GM21526 (cell line): ENCODE measurements at regions not wholly inside any gene's neighbourhood (a gene's known extent, or its start where the extent isn't known, plus 50 kb on each side); places are given as distances from the start of the nearest gene placed in this dataset.
"Not testable (repeated sequence)": the region's sequence is repeated elsewhere in the genome, so short reads cannot be mapped to it uniquely, and the experiment has no call there.

Source experiments
- ATAC-seq: cut with Tn5 transposase; IDR thresholded peaks from one replicate; pipeline ENCODE4 v1.9.1; 2021; ENCODE audit warnings: moderate library complexity; ENCODE audit not compliant: unreplicated experiment, low FRiP score

DNA sequence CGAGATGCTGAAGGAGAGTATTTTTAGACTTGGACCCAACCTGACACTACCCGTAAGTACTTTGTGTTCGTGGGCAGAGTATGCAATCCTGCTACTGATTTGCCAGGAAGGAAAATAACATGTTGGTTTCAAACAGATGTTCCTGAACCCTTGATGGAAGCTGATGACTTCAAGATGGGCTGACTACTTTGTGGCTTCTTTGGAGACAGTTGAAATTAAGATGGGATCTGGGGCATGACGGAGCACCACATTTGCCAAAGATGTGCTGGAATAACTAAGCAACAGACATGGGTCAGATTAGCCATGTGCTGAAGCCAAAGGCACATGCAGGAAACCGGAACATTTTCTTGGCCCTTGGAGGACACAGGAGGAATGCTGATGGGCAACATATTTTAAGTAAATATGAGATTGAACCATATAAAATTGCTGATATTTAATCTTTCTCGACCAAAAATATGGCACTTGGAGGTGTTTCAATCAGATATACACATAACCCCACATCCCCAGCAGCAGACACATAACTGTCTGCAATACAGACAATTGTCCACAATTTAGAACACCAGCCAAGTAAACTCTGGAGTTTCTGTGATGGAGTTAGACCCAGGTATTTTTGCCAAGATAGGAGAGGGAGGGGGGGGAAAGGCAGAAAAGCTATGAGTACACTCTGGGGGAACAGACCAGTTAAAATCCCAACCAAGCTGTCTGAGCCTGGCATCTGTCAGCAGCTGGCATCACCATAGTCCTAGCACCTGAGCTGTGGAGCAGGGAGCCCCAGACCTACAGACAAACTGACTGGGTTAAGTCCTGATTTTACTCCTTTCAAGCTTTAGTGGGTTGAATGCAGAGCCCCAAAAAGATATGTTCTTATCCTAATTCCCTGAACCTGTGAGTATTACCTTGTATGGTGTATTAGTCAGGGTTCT lies 329.4 kb upstream of the CDH5 start:
- no peak for ATAC-seq

GRCh38 chr16:66036184-66036583 lies 330.3 kb upstream of the CDH5 start:
- no peak for ATAC-seq

DNA sequence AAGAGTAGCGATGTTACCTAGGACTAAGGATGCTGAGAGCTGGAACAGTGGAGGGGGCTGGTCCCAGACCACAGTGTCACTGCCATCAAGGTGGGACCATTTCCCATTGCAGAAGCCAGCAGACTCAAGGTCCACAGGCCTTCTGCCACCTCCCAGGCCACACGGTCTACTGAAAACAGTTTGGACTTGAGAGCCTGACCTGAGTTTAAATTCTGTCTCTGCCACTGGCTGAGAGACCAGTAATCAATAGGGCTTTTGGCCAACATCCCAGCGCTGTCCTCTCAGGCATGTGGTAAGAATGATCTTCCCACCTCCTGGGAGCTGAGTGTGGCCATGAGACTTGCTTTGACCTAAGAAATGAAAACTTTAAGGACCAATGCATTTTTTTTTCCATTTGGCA lies 331.4 kb upstream of the CDH5 start:
- ATAC-seq: no peak

GRCh38 chr16:66032841-66033240 lies 333.6 kb upstream of the CDH5 start:
- no peak for ATAC-seq

DNA sequence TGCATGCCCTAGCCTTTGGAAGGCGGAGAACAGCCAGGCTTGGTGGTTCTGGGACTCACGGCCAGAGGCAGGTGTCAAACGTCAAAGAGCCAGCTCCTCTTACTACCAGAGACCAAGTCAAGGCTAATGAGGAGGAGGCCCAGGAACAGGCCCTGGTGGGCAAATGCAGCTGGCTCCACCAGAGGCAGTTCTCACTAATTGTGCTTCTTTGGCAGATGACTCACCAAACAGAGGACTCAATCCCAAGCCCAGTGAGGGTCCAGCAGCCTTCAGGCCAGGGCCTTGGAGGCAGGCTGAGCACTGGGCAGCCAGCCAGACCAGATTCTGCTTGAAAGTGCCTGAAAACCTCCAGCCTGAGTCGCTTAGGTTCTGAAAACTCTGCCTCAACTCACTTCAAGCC lies 336.5 kb upstream of the CDH5 start:
- no peak for ATAC-seq

GRCh38 chr16:66028510-66029216 lies 337.8 kb upstream of the CDH5 start:
- ATAC-seq: no peak

DNA sequence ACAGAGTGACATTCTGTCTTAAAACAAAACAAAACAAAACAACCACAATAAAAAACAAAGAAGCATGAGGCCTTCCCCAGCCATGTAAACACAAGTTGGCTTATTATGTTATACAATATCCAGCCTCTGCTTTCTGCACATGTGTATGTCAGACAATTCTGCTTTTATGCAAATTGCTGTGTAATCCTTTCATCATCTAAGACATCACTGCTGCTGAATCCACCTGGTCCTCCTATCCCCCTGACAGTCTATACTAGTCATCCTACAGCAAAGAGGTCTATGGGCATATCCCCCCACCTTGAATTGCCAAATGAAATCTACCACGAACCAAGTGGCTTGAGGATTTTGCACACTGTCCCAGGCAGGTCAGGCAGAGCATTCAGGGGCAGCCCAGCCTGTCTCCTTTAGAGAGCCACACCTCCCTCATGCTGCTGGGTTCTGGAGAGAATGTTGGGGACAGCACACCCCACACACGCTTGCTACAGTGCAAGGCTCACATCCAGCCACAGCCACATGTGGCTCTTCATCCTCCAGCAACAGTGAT lies 339.6 kb upstream of the CDH5 start:
- no peak for ATAC-seq

GRCh38 chr16:66026211-66026610 lies 340.3 kb upstream of the CDH5 start:
- no peak for ATAC-seq

- no peak for ATAC-seq
These were observed 340.7 kb upstream of the CDH5 start for GRCh38 chr16:66025751-66026150.

GRCh38 chr16:66024567-66024966 lies 341.9 kb upstream of the CDH5 start:
- ATAC-seq: not testable (repeated sequence)

DNA sequence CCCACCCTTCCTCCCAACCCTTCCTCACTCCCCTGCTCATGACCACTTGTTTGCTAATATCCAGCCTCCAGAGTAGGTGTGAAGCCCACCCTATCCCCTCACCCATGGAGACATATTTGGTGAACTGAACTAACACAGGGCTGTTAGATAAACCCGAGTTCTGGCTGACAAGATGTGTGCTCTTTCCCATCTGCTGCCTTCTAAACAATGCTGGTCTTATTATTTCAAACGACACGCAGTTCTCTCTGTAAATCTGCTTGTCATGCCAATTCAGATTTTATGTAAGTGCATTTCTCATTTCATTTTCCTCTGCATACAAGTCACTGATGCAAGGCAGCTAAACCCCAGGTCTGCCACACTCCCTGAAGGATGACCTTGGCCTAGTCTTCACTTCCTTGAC lies 343.0 kb upstream of the CDH5 start:
- ATAC-seq: no peak

GRCh38 chr16:66020642-66021041 lies 345.8 kb upstream of the CDH5 start:
- no peak for ATAC-seq

- ATAC-seq: no peak
These were observed 346.4 kb upstream of the CDH5 start for GRCh38 chr16:66020046-66020445.

GRCh38 chr16:66019502-66019901 lies 347.0 kb upstream of the CDH5 start:
- not testable (repeated sequence) for ATAC-seq

DNA sequence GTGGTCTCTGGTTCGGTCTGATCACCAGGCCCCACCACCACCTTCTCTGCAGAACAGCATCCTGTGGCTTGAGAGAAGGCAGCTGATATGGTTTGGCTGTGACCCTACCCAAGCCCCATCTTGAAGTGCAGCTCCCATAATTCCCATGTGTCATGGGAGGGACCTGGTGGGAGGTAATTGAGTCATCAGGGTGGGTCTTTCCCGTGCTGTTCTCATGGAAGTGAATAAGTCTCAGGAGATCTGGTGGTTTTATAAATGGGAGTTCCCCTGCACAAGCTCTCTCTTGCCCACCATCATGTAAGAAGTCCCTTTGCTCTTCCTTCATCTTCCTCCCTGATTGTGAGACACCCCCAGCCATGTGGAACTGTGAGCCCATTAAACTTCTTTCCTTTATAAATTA lies 352.3 kb upstream of the CDH5 start:
- no peak for ATAC-seq

DNA sequence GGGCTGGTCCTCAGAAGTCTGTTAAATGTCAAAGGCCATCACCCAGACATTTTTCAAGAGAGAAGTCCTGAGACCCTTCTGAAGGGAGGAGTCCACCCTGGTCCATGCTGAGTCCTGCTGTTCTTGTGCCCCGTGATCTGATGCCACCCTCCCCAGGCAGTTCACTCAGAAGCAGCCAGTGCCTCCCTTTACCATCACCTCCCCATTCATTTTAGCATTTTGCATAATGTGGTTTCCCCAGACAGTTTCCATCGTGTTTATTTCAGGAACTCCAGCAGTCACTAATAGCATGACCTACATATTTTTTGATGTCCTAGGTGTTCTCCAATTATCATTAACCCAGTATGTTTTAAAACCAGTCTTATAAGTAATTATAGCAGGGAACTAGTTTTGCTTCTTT lies 353.0 kb upstream of the CDH5 start:
- ATAC-seq: no peak

- no peak for ATAC-seq
These were observed 358.4 kb upstream of the CDH5 start for GRCh38 chr16:66008136-66008535.

- no peak for ATAC-seq
These were observed 358.8 kb upstream of the CDH5 start for GRCh38 chr16:66007717-66008116.

DNA sequence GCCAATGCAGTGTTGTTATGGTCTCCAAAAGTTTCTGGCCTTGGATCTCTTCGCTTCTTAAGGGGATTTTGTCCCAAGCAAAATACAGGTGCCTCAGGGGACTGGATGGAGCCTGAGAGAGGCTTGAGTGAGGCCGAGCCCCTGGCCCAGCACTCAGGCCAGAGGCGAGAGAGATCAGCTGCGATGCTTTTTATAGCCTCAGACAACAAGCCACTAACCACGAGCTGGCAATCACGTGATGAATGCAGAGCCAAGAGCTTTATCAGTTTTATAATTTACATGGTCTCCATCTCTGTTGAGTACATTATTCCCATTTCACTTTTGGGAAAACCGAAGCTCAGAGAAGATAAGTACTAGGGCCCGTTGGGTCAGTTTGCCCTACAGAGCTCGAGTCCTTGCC lies 360.0 kb upstream of the CDH5 start:
- ATAC-seq: no peak

DNA sequence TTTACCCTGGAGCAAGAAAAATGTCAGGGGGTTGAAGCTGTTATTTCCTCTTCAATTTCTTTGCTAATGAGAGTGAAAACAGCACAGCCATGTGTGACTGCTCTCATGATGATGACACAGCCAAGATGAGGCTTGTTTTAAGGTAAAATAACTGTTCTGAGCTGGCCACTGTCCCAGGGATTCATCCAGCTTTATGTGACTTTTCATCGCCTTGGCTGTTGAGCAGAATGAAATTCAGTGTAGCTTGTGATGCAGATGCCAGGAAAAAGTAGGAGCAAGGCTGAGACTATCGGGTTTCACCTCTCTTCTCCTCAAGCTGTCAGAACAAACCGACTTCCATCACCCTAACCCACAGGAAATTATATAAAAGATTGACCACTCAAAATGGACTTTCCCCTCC lies 361.8 kb upstream of the CDH5 start:
- ATAC-seq: no peak

DNA sequence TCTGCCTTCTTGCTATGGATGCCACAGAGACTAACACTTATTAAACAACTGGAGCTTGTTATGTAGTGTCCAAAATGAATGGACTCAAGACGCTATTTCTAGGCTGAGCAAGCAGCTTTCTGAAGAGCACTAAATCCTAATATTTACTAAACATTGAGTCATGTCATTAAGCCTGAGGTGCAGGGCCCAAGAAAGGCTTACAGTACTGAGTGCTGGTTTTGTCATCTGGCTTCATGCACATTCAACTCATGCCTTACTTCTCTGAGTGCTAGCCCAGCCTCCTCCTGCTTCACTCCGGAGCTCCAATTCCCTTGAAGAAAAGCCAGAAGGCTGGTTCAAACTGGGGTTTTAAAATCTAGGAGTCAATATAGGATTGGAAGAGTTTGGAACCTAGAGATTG lies 363.3 kb upstream of the CDH5 start:
- ATAC-seq: no peak

DNA sequence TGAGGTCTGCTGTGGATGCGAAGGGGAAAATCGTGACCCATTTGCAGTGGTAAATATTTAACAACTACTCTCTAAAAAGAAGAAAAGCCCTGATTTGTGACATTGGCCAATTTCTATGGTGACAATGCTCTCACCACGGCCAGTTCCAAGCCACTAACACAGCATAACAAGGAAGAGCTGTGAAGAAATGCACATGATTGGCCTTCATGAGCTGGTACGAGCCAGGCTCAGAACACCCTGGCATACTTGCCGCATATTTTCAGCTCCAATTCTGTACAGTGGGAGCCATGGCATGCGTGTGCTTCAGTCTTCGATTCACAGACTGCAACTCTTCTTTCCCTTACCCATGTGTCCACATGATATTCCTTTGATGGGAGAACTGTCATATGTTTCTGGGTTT lies 363.9 kb upstream of the CDH5 start:
- ATAC-seq: no peak
